ENCODE measurements at regions not wholly inside any gene's neighbourhood (a gene's known extent, or its start where the extent isn't known, plus 50 kb on each side); places are given as distances from the start of the nearest gene placed in this dataset.

DNA sequence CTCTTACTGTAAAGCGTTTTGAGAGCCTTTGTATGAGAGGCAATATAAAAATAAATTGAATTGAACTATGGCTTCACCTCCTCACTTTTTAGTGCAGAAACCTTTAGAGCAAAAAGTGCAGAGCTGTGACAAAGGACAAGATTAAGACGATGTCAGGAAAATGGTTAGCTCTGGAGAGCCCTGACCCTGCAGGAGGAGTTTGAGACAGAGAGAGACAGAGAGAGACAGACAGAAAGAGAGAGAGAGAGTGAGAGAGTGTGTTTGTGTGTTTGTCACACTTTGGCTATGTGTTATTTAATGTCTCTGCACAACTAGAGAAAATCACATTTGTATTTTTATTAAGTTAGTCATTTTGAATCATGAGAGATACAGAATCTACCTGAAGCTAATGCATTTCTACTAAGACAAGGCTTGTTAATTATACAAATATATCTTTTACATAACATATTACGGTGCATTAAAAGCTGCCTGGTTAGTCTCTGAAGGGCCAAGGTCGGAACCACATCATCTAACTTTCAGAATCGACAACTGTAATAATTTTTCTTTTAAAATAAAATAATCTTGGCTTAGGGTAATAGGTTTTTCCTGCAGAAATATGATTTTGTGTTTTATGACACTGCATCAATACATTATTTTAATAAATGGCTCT lies 423.5 kb upstream of the ZEB2 start:
- H3K4me3 ChIP-seq (ENCODE audit: control insufficient read depth in 1 of 7, extremely low read depth in 1 of 7, insufficient read depth in 4 of 7, low read depth in 2 of 7, low read length in 6 of 7): no peak overlapping the region
- ChIA-PET POLR2A (interaction anchor here (0.6 kb wide), 1 partner anchor 34 kb away, joined by 3 read pairs; no protein-coding TSS in a partner anchor), CTCF (no interaction called here)
- H3K9me3 ChIP-seq (ENCODE audit: control extremely low read depth in 1 of 5, control insufficient read depth in 4 of 5, insufficient read depth in 2 of 5, low read depth in 1 of 5, low read length in 4 of 5): no peaks in the 10 kb centered on the region
- H3K27me3 ChIP-seq (replicated peaks in 2 of 5; ENCODE audit: control insufficient read depth in 4 of 5, insufficient read depth in 5 of 5, low read length in 4 of 5): no peaks in the 10 kb centered on the region
- no peak overlapping the region for H3K27ac ChIP-seq (ENCODE audit: insufficient read depth in 1 of 2, low read depth in 1 of 2, low read length in 2 of 2, poor library complexity in 1 of 2, severe bottlenecking in 2 of 2)
- 100% methylated on average over 2 of the region's 5 CpGs for WGBS (ENCODE audit: insufficient coverage)
- H3K36me3 ChIP-seq (ENCODE audit: control insufficient read depth in 4 of 4, insufficient read depth in 4 of 4, low read length in 3 of 4): no peaks in the 10 kb centered on the region
- DNase-seq: no peak
- peaks cover 0 to 2% (median 0%) of the 10 kb centered on the region in 4 experiments for H3K4me1 ChIP-seq (ENCODE audit: control extremely low read depth in 1 of 4, control insufficient read depth in 4 of 4, insufficient read depth in 4 of 4, low read length in 3 of 4)

DNA sequence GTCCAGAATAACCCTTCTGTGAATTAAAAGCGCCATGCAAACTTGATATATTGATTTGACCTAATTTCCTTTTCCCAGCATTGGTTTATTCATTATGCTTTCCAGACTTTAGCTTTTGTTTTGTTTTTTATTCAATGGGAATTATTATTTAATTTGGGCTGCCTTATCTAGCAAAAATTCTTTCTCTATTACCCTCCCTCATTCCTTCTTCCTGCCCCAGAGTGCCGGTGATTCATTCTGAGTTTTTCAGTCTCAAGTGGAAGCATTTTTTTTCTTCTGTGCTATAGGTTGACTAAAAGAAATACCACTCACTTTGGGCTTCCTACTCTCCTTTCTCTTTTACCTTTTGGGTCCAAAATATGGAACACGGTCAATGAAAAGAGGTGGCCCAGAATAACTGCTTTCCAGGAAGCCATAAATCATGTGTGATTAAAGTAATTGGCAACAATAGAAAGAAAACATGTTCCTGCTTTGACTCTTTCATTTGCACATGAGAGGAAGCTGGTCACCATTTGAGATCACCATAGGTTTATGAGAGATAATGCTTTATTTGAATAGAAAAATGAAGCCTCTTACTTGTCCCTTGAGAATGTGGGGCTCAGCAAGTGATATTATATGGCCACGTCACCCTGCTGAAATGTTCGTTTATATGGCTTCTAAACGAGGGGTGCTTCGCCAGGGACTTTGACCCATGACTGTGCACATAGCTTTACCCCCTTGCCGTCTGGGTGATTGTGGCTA lies 422.8 kb upstream of the ZEB2 start:
- Histone ChIP-seq H3K36me3 (ENCODE audit: control insufficient read depth in 4 of 4, insufficient read depth in 4 of 4, low read length in 3 of 4) (no peaks in the 10 kb centered on the region), H3K27ac (ENCODE audit: insufficient read depth in 1 of 2, low read depth in 1 of 2, low read length in 2 of 2, poor library complexity in 1 of 2, severe bottlenecking in 2 of 2) (no peak overlapping the region), H3K27me3 (replicated peaks in 2 of 5; ENCODE audit: control insufficient read depth in 4 of 5, insufficient read depth in 5 of 5, low read length in 4 of 5) (no peaks in the 10 kb centered on the region), H3K4me3 (ENCODE audit: control insufficient read depth in 1 of 7, extremely low read depth in 1 of 7, insufficient read depth in 4 of 7, low read depth in 2 of 7, low read length in 6 of 7) (no peak overlapping the region), H3K9me3 (ENCODE audit: control extremely low read depth in 1 of 5, control insufficient read depth in 4 of 5, insufficient read depth in 2 of 5, low read depth in 1 of 5, low read length in 4 of 5) (no peaks in the 10 kb centered on the region), H3K4me1 (ENCODE audit: control extremely low read depth in 1 of 4, control insufficient read depth in 4 of 4, insufficient read depth in 4 of 4, low read length in 3 of 4) (peaks cover 0 to 2% (median 0%) of the 10 kb centered on the region in 4 experiments)
- no peak for DNase-seq
- CTCF ChIA-PET: no interaction called here
- POLR2A ChIA-PET: no interaction called here
- WGBS (ENCODE audit: insufficient coverage): 96% methylated on average over 5 of the region's 8 CpGs

DNA sequence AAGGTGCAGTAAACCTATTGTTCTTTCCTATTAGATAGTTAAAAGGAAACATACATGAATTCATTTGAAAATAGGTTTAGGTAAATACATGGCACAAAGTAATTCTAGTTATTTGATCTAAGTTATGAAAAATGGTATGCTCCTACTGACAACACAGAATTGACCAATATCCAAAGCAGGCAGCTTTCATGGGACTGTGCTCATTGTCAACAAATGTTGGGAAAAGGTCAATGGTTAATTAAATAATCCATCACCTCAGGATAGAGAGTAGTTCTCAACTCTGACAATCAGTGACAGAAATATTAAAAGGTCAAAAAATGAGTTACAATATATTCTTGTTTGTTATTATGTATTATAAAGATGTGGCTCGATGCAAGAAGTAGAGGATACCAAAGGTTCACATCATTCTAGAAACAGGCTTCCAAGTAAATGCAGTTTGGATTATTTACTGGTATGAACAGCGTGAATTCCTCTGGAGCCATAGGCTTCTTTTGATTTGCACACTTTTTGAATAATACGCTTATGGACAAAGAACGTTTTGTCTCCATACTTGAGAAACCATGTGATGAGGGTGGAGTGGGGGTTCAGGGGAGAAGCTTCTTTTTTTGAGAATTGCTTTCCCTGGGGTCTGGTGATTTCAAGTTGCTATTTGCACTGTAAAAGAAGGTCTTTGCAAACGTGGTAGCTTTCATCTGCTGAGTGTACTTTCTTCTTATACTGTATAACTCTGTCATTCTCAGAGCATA lies 422.0 kb upstream of the ZEB2 start:
- H3K4me1 ChIP-seq (ENCODE audit: control extremely low read depth in 1 of 4, control insufficient read depth in 4 of 4, insufficient read depth in 4 of 4, low read length in 3 of 4): peaks cover 0 to 2% (median 0%) of the 10 kb centered on the region in 4 experiments
- no peak overlapping the region for H3K27ac ChIP-seq (ENCODE audit: insufficient read depth in 1 of 2, low read depth in 1 of 2, low read length in 2 of 2, poor library complexity in 1 of 2, severe bottlenecking in 2 of 2)

DNA sequence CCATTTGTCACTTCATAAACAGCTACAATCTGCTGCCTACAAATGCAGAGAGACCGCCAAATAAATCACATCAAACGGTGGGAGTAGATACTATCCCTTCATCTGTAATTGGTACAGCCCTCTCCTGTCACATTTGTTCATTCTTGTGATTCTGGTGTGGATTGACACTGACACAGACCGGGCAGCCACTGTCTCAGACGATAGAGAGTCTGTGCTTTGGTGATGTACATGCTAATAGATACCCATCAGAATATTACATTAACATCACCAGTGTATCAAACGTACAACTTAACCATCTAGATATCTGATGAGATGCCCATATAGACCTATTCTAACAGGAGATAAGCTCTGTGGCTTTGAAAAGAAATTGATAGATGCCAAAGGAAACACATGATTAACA lies 419.7 kb upstream of the ZEB2 start:
- no peak overlapping the region for H3K27ac ChIP-seq (ENCODE audit: insufficient read depth in 1 of 2, low read depth in 1 of 2, low read length in 2 of 2, poor library complexity in 1 of 2, severe bottlenecking in 2 of 2)
- CTCF ChIA-PET: no interaction called here
- no peaks in the 10 kb centered on the region for H3K4me1 ChIP-seq (ENCODE audit: control extremely low read depth in 1 of 4, control insufficient read depth in 4 of 4, insufficient read depth in 4 of 4, low read length in 3 of 4)
- no peaks in the 10 kb centered on the region for H3K27me3 ChIP-seq (replicated peaks in 2 of 5; ENCODE audit: control insufficient read depth in 4 of 5, insufficient read depth in 5 of 5, low read length in 4 of 5)
- 100% methylated on average over 1 of the region's 5 CpGs for WGBS (ENCODE audit: insufficient coverage)
- POLR2A ChIA-PET: no interaction called here
- no peaks in the 10 kb centered on the region for H3K9me3 ChIP-seq (ENCODE audit: control extremely low read depth in 1 of 5, control insufficient read depth in 4 of 5, insufficient read depth in 2 of 5, low read depth in 1 of 5, low read length in 4 of 5)
- no peaks in the 10 kb centered on the region for H3K36me3 ChIP-seq (ENCODE audit: control insufficient read depth in 4 of 4, insufficient read depth in 4 of 4, low read length in 3 of 4)
- no peak for DNase-seq
- no peak overlapping the region for H3K4me3 ChIP-seq (ENCODE audit: control insufficient read depth in 1 of 7, extremely low read depth in 1 of 7, insufficient read depth in 4 of 7, low read depth in 2 of 7, low read length in 6 of 7)

More for the DNA sequence above, 422.0 kb upstream of the ZEB2 start:
- no peak for DNase-seq
- H3K36me3 ChIP-seq (ENCODE audit: control insufficient read depth in 4 of 4, insufficient read depth in 4 of 4, low read length in 3 of 4): no peaks in the 10 kb centered on the region
- POLR2A ChIA-PET: no interaction called here
- H3K9me3 ChIP-seq (ENCODE audit: control extremely low read depth in 1 of 5, control insufficient read depth in 4 of 5, insufficient read depth in 2 of 5, low read depth in 1 of 5, low read length in 4 of 5): no peaks in the 10 kb centered on the region
- H3K27me3 ChIP-seq (replicated peaks in 2 of 5; ENCODE audit: control insufficient read depth in 4 of 5, insufficient read depth in 5 of 5, low read length in 4 of 5): no peaks in the 10 kb centered on the region
- H3K4me3 ChIP-seq (ENCODE audit: control insufficient read depth in 1 of 7, extremely low read depth in 1 of 7, insufficient read depth in 4 of 7, low read depth in 2 of 7, low read length in 6 of 7): no peak overlapping the region
- 100% methylated on average over 2 of the region's 5 CpGs for WGBS (ENCODE audit: insufficient coverage)
- CTCF ChIA-PET: no interaction called here

DNA sequence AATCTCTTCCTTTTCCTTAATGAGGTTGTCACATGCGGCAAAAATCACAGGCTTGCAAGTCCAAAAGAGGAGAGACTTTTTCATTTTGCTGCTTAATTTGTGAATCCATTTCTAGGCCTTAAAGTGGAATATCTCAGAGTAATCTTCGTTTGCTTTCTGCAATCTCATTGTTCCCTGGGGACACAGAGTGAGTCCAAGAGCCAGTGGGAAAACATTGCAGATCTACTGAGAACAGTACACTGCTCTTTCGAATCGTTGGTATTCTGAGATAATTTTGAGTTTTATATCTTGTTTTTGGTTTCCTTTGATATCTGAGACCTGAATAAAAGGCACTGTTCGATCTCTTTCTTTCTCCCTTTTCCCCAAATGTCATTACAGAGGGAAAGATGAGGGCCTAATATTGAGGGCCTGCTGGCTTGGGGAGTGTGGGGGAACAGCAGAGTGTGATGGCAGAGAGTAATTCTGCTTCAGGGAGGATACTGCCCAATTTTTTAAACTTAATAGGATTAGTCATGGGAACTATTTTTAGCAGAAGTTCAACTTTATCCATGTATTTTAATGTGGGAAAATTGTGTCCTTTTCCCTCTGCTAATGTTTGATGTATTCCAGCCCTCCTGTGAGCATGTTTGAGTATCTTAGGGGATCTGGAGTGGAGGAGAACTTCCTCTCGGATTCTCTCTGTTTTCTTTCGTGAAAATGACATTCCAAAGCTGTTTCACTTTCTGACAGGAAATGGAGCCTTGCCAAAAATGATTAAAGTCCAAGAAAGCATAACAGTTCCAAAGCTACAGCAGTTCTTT lies 418.2 kb upstream of the ZEB2 start:
- no peak overlapping the region for H3K27ac ChIP-seq (ENCODE audit: insufficient read depth in 1 of 2, low read depth in 1 of 2, low read length in 2 of 2, poor library complexity in 1 of 2, severe bottlenecking in 2 of 2)

GRCh38 chr2:144937066-144937465 lies 417.1 kb upstream of the ZEB2 start:
- no peaks in the 10 kb centered on the region for H3K4me1 ChIP-seq (ENCODE audit: control extremely low read depth in 1 of 4, control insufficient read depth in 4 of 4, insufficient read depth in 4 of 4, low read length in 3 of 4)
- H3K27ac ChIP-seq (ENCODE audit: insufficient read depth in 1 of 2, low read depth in 1 of 2, low read length in 2 of 2, poor library complexity in 1 of 2, severe bottlenecking in 2 of 2): no peak overlapping the region
- H3K4me3 ChIP-seq (ENCODE audit: control insufficient read depth in 1 of 7, extremely low read depth in 1 of 7, insufficient read depth in 4 of 7, low read depth in 2 of 7, low read length in 6 of 7): no peak overlapping the region
- ChIA-PET POLR2A (interaction anchor here (0.5 kb wide), 1 partner anchor 248 kb away, joined by 3 read pairs; no protein-coding TSS in a partner anchor), CTCF (no interaction called here)
- H3K9me3 ChIP-seq (ENCODE audit: control extremely low read depth in 1 of 5, control insufficient read depth in 4 of 5, insufficient read depth in 2 of 5, low read depth in 1 of 5, low read length in 4 of 5): no peaks in the 10 kb centered on the region
- DNase-seq: no peak
- H3K36me3 ChIP-seq (ENCODE audit: control insufficient read depth in 4 of 4, insufficient read depth in 4 of 4, low read length in 3 of 4): no peaks in the 10 kb centered on the region
- no peaks in the 10 kb centered on the region for H3K27me3 ChIP-seq (replicated peaks in 2 of 5; ENCODE audit: control insufficient read depth in 4 of 5, insufficient read depth in 5 of 5, low read length in 4 of 5)

More for the DNA sequence above, 418.2 kb upstream of the ZEB2 start:
- Histone ChIP-seq H3K27me3 (replicated peaks in 2 of 5; ENCODE audit: control insufficient read depth in 4 of 5, insufficient read depth in 5 of 5, low read length in 4 of 5) (no peaks in the 10 kb centered on the region), H3K4me3 (ENCODE audit: control insufficient read depth in 1 of 7, extremely low read depth in 1 of 7, insufficient read depth in 4 of 7, low read depth in 2 of 7, low read length in 6 of 7) (no peak overlapping the region), H3K4me1 (ENCODE audit: control extremely low read depth in 1 of 4, control insufficient read depth in 4 of 4, insufficient read depth in 4 of 4, low read length in 3 of 4) (no peaks in the 10 kb centered on the region), H3K36me3 (ENCODE audit: control insufficient read depth in 4 of 4, insufficient read depth in 4 of 4, low read length in 3 of 4) (no peaks in the 10 kb centered on the region), H3K9me3 (ENCODE audit: control extremely low read depth in 1 of 5, control insufficient read depth in 4 of 5, insufficient read depth in 2 of 5, low read depth in 1 of 5, low read length in 4 of 5) (no peaks in the 10 kb centered on the region)
- ChIA-PET CTCF (no interaction called here), POLR2A (no interaction called here)
- DNase-seq: peak in 1 of 3 donors; percentile 6
- 65% methylated on average over 4 of the region's 7 CpGs for WGBS (ENCODE audit: insufficient coverage)

All from common myeloid progenitor, CD34-positive (primary cell).